CD14-positive monocyte (primary cell): ENCODE measurements at regions not wholly inside any gene's neighbourhood (a gene's known extent, or its start where the extent isn't known, plus 50 kb on each side); places are given as distances from the start of the nearest gene placed in this dataset.

Source experiments
- DNase-seq, 3 donors: peaks; one replicate each; pipeline ENCODE4 v3.0.0-alpha.2; 2011 to 2022
- H2AFZ ChIP-seq: 2 replicates; pipeline ENCODE4 v1.6.0; 2012; ENCODE audit warnings: mild to moderate bottlenecking, low read depth, low read length, inconsistent platforms; ENCODE audit not compliant: insufficient read depth, poor library complexity, severe bottlenecking
- H3K27ac ChIP-seq, 2 donors: 1 replicate in 1 of 2; 2 replicates in 1 of 2; pipeline ENCODE4 v1.5.1; 2012 to 2013; ENCODE audit warnings: low read length in 2 of 2, control low read depth in 1 of 2, inconsistent platforms in 1 of 2, low read depth in 1 of 2, mild to moderate bottlenecking in 1 of 2
- H3K27me3 ChIP-seq, 2 donors: one replicate each; pipeline versions ENCODE4 v1.6.0 to v1.6.1; 2011 to 2013; ENCODE audit warnings: low read length in 2 of 2; ENCODE audit not compliant: control insufficient read depth in 2 of 2, insufficient read depth in 2 of 2
- H3K36me3 ChIP-seq, 2 donors: replicated peaks in 1 of 2; 1 replicate in 1 of 2; 2 replicates in 1 of 2; pipeline versions ENCODE4 v1.5.1 to v1.6.1; 2012 to 2013; ENCODE audit warnings: low read length in 2 of 2, control low read depth in 1 of 2, inconsistent platforms in 1 of 2, mild to moderate bottlenecking in 1 of 2; ENCODE audit not compliant: insufficient read depth in 2 of 2, control insufficient read depth in 1 of 2
- H3K4me1 ChIP-seq, 2 donors: 1 replicate in 1 of 2; 2 replicates in 1 of 2; pipeline versions ENCODE4 v1.5.1 to v1.6.1; 2012 to 2013; ENCODE audit warnings: low read length in 2 of 2, control low read depth in 1 of 2, inconsistent platforms in 1 of 2, mild to moderate bottlenecking in 1 of 2, moderate library complexity in 1 of 2; ENCODE audit not compliant: insufficient read depth in 2 of 2, control insufficient read depth in 1 of 2
- H3K4me2 ChIP-seq: replicated peaks from 2 replicates; pipeline ENCODE3; 2012; ENCODE audit warnings: low read length, moderate library complexity, mild to moderate bottlenecking; ENCODE audit not compliant: poor library complexity, severe bottlenecking; ENCODE audit errors: extremely low read depth
- H3K4me3 ChIP-seq, 3 experiments: fragments of 200-600 bp in 1 of 3; sonication (generic) in 1 of 3; replicated peaks in 1 of 3; 1 replicate in 2 of 3; 2 replicates in 1 of 3; pipeline ENCODE4 v1.5.1; 2011 to 2013; ENCODE audit warnings: low read length in 3 of 3, mild to moderate bottlenecking in 3 of 3, control low read depth in 2 of 3, low read depth in 2 of 3, inconsistent platforms in 1 of 3, moderate library complexity in 1 of 3
- H3K79me2 ChIP-seq: 2 replicates; pipeline ENCODE4 v1.6.0; 2012; ENCODE audit warnings: mild to moderate bottlenecking, control low read depth, inconsistent platforms, low read length, moderate library complexity; ENCODE audit not compliant: insufficient read depth
- H3K9ac ChIP-seq: 2 replicates; pipeline ENCODE4 v1.6.0; 2017; ENCODE audit warnings: low read length, mild to moderate bottlenecking; ENCODE audit not compliant: insufficient read depth, poor library complexity, severe bottlenecking
- H3K9me3 ChIP-seq, 2 donors: replicated peaks in 1 of 2; 1 replicate in 1 of 2; 2 replicates in 1 of 2; pipeline versions ENCODE4 v1.5.1 to v1.6.1; 2012 to 2013; ENCODE audit warnings: low read length in 2 of 2, control low read depth in 1 of 2; ENCODE audit not compliant: control insufficient read depth in 1 of 2, insufficient read depth in 1 of 2
- H4K20me1 ChIP-seq: 2 replicates; pipeline ENCODE4 v1.6.0; 2012; ENCODE audit warnings: mild to moderate bottlenecking, low read length, control low read depth, moderate library complexity; ENCODE audit not compliant: insufficient read depth
- H3K27ac Mint-ChIP-seq, 7 donors: one replicate each; pipeline ENCODE4 v1.8.0; 2020; ENCODE audit warnings: mild to moderate bottlenecking in 7 of 7, mixed read lengths in 7 of 7, moderate library complexity in 6 of 7, inconsistent platforms in 2 of 7
- H3K27me3 Mint-ChIP-seq, 3 donors: one replicate each; pipeline ENCODE4 v1.8.0; 2021 to 2022; ENCODE audit warnings: low read depth in 3 of 3, mild to moderate bottlenecking in 3 of 3, mixed read lengths in 3 of 3, moderate library complexity in 3 of 3, inconsistent platforms in 1 of 3
- H3K36me3 Mint-ChIP-seq, 2 donors: one replicate each; pipeline ENCODE4 v1.8.0; 2020; ENCODE audit warnings: mixed read lengths in 2 of 2, inconsistent platforms in 1 of 2, mild to moderate bottlenecking in 1 of 2
- H3K4me1 Mint-ChIP-seq: one replicate; pipeline ENCODE4 v1.8.0; 2020; ENCODE audit warnings: mild to moderate bottlenecking, mixed read lengths
- H3K4me3 Mint-ChIP-seq, 2 donors: one replicate each; pipeline ENCODE4 v1.8.0; 2020; ENCODE audit warnings: mild to moderate bottlenecking in 2 of 2, mixed read lengths in 2 of 2, moderate library complexity in 1 of 2
- H3K9me3 Mint-ChIP-seq, 7 donors: one replicate each; pipeline ENCODE4 v1.8.0; 2020 to 2022; ENCODE audit warnings: mixed read lengths in 7 of 7, mild to moderate bottlenecking in 6 of 7, moderate library complexity in 6 of 7, inconsistent platforms in 2 of 7
- CTCF ChIP-seq: fragments of 200-600 bp; IDR thresholded peaks from one replicate; pipeline ENCODE4 v1.8.0; 2022; ENCODE audit warnings: antibody characterized with exemption, mild to moderate bottlenecking
- whole genome bisulfite sequencing: methylation state at CpG from one replicate; pipeline ENCODE4 v1.1.5; 2013; ENCODE audit warnings: missing lambda C conversion rate; ENCODE audit not compliant: insufficient coverage; 5-methylcytosine and 5-hydroxymethylcytosine counted together
- intact Hi-C, 2 donors: fragments of 100-400 bp; cut with micrococcal nuclease; formaldehyde crosslinking; loops; one replicate each; pipeline versions ENCODE4 v1.15.0 to v1.15.1; 2023

GRCh38 chr7:52897288-52897687 is 138.1 kb upstream of the POM121L12 start:
- TF ChIP-seq CTCF, result no peak
- Histone ChIP-seq H3K27ac (no peak overlapping the region), H3K9me3 (peaks cover 0 to 8% of the 10 kb centered on the region in 2 donors), H4K20me1 (no peaks in the 10 kb centered on the region), H3K9ac (no peak overlapping the region), H3K4me1 (no peaks in the 10 kb centered on the region), H3K79me2 (no peaks in the 10 kb centered on the region), H3K4me2 (no peak overlapping the region), H3K36me3 (no peaks in the 10 kb centered on the region), H2AFZ (no peak overlapping the region), H3K27me3 (no peaks in the 10 kb centered on the region), H3K4me3 (no peak overlapping the region)
- intact Hi-C loops, result no loop called here
- no peaks in the 10 kb centered on the region for H3K27me3 Mint-ChIP-seq
- no CpG with 5 or more reads among the region's 5 CpGs for WGBS
- H3K27ac Mint-ChIP-seq, result no peak overlapping the region
- H3K9me3 Mint-ChIP-seq, result peaks cover 0 to 21% (median 2%) of the 10 kb centered on the region in 7 donors
- no peaks in the 10 kb centered on the region for H3K36me3 Mint-ChIP-seq
- DNase-seq, result no peak
- H3K4me3 Mint-ChIP-seq, result no peak overlapping the region
- no peaks in the 10 kb centered on the region for H3K4me1 Mint-ChIP-seq

- TF ChIP-seq CTCF, result no peak
- Mint-ChIP-seq H3K9me3 (peaks cover 5 to 15% (median 6%) of the 10 kb centered on the region in 7 donors), H3K36me3 (no peaks in the 10 kb centered on the region), H3K27me3 (no peaks in the 10 kb centered on the region), H3K4me3 (no peak overlapping the region), H3K4me1 (no peaks in the 10 kb centered on the region), H3K27ac (no peak overlapping the region)
- Histone ChIP-seq H3K4me3 (no peak overlapping the region), H3K4me2 (no peak overlapping the region), H4K20me1 (no peaks in the 10 kb centered on the region), H2AFZ (no peak overlapping the region), H3K9me3 (peaks cover 15% of the 10 kb centered on the region in 2 donors), H3K27ac (no peak overlapping the region), H3K79me2 (no peaks in the 10 kb centered on the region), H3K27me3 (no peaks in the 10 kb centered on the region), H3K36me3 (no peaks in the 10 kb centered on the region), H3K9ac (no peak overlapping the region), H3K4me1 (no peaks in the 10 kb centered on the region)
- intact Hi-C loops, result no loop called here
- no CpG with 5 or more reads among the region's 2 CpGs for whole genome bisulfite sequencing
- no peak for DNase-seq
Observed at GRCh38 chr7:52877240-52877639, 158.2 kb upstream of the POM121L12 start.
